ENCODE measurements at regions not wholly inside any gene's neighbourhood (a gene's known extent, or its start where the extent isn't known, plus 50 kb on each side); places are given as distances from the start of the nearest gene placed in this dataset.

- TF ChIP-seq CTCF (IDR thresholded peaks at IDR 0.05), result no peak
- no peak for TF ChIP-seq POLR2A (IDR thresholded peaks at IDR 0.05)
- intact Hi-C loops (cut with DNase I), result no loop called here
- no peaks in the 10 kb centered on the region for H3K4me1 ChIP-seq
These were observed 128.0 kb upstream of the ZNF618 start for GRCh38 chr9:113748135-113748534.

GRCh38 chr9:113753398-113754119 lies 122.5 kb upstream of the ZNF618 start:
- H3K27ac ChIP-seq, result no peak overlapping the region
- intact Hi-C loops (cut with DNase I), result no loop called here
- TF ChIP-seq POLR2A (IDR thresholded peaks at IDR 0.05) (no peak), CTCF (IDR thresholded peaks at IDR 0.05) (no peak)
- DNase-seq, result no peak
- H3K36me3 ChIP-seq, result no peaks in the 10 kb centered on the region
- H3K4me3 ChIP-seq, result no peak overlapping the region
- 68 to 75% (median 71%) methylated on average over 7 of the region's 7 CpGs for WGBS, 4 donors
- no peak for ATAC-seq
- H3K9me3 ChIP-seq, result peaks cover 0 to 11% (median 5%) of the 10 kb centered on the region in 12 donors
- peaks cover 0 to 22% (median 6%) of the 10 kb centered on the region in 9 donors for H3K27me3 ChIP-seq
- H3K4me1 ChIP-seq, result no peaks in the 10 kb centered on the region

More at GRCh38 chr9:113748135-113748534, 128.0 kb upstream of the ZNF618 start:
- Histone ChIP-seq H3K27me3 (peaks cover 0 to 13% (median 2%) of the 10 kb centered on the region in 9 donors), H3K36me3 (no peaks in the 10 kb centered on the region), H3K9me3 (peaks cover 0 to 27% (median 8%) of the 10 kb centered on the region in 12 donors), H3K4me3 (no peak overlapping the region), H3K27ac (no peak overlapping the region)
- no peak for ATAC-seq
- DNase-seq, result no peak

- H3K9me3 ChIP-seq, result peaks cover 0 to 7% (median under 1%) of the 10 kb centered on the region in 12 donors
- 83 to 88% (median 86%) methylated on average over 2 of the region's 2 CpGs for WGBS, 4 donors
- H3K36me3 ChIP-seq, result no peaks in the 10 kb centered on the region
- intact Hi-C loops (cut with DNase I), result no loop called here
- H3K4me1 ChIP-seq, result no peaks in the 10 kb centered on the region
- peaks cover 0 to 22% (median 6%) of the 10 kb centered on the region in 9 donors for H3K27me3 ChIP-seq
- no peak overlapping the region for H3K27ac ChIP-seq
- no peak overlapping the region for H3K4me3 ChIP-seq
- DNase-seq, result no peak
- TF ChIP-seq POLR2A (IDR thresholded peaks at IDR 0.05), result no peak
- no peak for TF ChIP-seq CTCF (IDR thresholded peaks at IDR 0.05)
- ATAC-seq, result no peak
These were observed 121.4 kb upstream of the ZNF618 start for GRCh38 chr9:113754739-113755138.

GRCh38 chr9:113755433-113755832 lies 120.7 kb upstream of the ZNF618 start:
- no peaks in the 10 kb centered on the region for H3K4me1 ChIP-seq
- H3K27ac ChIP-seq, result no peak overlapping the region
- 66 to 70% (median 70%) methylated on average over 4 of the region's 4 CpGs for WGBS, 4 donors
- H3K9me3 ChIP-seq, result peaks cover 0 to 13% (median 0%) of the 10 kb centered on the region in 12 donors
- DNase-seq (no peak), ATAC-seq (no peak)
- intact Hi-C loops (cut with DNase I), result no loop called here
- no peak for TF ChIP-seq POLR2A (IDR thresholded peaks at IDR 0.05)
- TF ChIP-seq CTCF (IDR thresholded peaks at IDR 0.05), result no peak
- peaks cover 0 to 22% (median 6%) of the 10 kb centered on the region in 9 donors for H3K27me3 ChIP-seq
- no peaks in the 10 kb centered on the region for H3K36me3 ChIP-seq
- no peak overlapping the region for H3K4me3 ChIP-seq
